ENCODE measurements at regions not wholly inside any gene's neighbourhood (a gene's known extent, or its start where the extent isn't known, plus 50 kb on each side); places are given as distances from the start of the nearest gene placed in this dataset.
A peak's percentile ranks its signal among the peaks of the same experiment; 100 is the strongest.

DNA sequence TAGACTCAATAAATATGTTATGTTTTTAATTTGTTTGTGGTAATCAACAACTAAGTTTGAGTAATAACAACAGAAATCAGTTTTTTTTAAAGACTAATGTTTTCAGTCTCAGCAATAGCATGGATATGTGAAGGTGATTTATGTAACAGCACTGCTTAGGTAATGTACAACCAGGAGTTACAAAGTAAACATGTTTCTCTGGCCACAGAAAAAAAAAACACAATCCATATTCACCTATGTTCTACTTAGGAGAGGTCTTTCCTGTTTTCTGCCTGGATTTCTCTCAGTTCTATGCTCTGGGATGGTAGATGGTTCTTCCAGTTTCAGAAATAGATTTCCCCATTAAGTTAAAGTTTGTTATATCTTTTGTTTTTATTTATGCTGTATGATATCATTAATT, 579.4 kb downstream of the SI start:
- DNase-seq: no peak
- in situ Hi-C loops (cut with HindIII; ENCODE audit: low pct_ligation_motif_present, low pct_unique_long_range_greater_than_20kb, low sequenced_read_pairs): no loop called here

DNA sequence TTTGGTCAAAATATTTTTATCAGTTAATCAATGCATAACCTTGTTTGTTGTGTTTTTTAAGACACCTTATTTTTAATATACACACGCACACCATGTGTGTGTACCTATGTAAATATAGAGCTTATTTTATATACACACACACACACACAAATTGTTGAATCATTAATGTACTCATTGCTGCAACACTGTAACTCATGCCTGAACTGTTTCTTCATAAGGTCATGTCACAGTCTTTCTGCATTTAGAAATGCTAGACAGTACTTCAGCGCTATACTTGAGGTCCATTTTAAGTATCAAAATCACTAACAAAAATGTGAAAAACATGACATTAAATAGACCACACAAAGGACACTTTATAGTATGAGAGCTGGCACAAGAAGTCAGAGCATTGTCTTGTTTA, 589.4 kb downstream of the SI start:
- DNase-seq: no peak
- in situ Hi-C loops (cut with HindIII; ENCODE audit: low pct_ligation_motif_present, low pct_unique_long_range_greater_than_20kb, low sequenced_read_pairs): no loop called here

DNA sequence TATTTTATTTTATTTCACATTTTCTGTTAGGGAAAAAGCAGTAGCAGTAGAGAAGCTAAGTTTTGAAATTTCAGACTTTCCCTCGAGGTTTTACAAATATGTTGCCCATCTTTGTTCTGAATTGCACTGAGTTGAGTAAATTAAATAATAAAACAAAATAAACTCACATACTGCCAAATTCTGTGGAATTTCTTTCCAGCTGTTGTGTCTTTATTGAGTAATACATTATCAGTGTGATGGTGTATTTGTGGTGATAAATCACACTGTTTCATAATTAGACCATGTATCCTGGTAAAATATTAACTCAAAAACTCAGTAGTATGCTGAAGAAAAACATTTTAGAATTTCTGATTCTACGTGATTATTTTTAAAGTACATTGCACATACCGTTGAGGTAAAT, 592.1 kb downstream of the SI start:
- DNase-seq: no peak
- in situ Hi-C loops (cut with HindIII; ENCODE audit: low pct_ligation_motif_present, low pct_unique_long_range_greater_than_20kb, low sequenced_read_pairs): no loop called here

DNA sequence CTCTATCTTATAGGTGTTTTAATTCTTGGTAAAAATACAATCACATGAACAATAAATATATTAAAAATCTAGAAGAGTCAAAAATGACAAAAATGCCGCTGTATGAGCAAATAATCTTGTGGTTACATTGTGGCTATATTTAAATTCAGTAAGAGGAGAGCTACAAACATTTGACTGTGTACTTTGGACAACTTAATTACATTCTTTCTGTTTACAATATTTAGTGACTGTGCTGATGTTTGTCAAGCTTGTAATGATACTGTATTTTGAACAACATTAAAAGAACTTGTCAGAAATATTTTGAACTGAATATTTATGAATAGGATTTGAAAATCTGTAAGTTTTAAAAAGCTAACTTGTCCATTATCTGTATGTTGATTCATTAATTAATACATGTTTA, 598.3 kb downstream of the SI start:
- no peak for DNase-seq
- in situ Hi-C loops (cut with HindIII; ENCODE audit: low pct_ligation_motif_present, low pct_unique_long_range_greater_than_20kb, low sequenced_read_pairs): no loop called here

DNA sequence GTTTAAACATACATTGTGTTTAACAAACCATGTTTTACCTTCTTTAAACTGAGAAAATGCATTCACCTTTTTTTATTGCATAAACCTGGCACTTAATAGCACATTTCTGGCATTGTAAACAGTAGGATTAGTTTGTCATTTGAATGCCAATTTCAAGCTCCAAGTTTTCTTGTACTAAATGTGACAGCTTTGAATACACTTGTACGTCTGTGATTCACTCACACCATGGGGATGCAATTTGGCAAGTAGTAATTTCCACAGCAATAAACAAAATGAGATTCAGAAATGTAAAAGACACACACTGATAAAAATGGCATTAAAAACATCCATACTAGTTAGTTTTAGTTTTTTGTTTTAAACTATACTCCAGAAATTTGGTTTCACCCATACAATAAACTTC, 598.9 kb downstream of the SI start:
- in situ Hi-C loops (cut with HindIII; ENCODE audit: low pct_ligation_motif_present, low pct_unique_long_range_greater_than_20kb, low sequenced_read_pairs): no loop called here
- DNase-seq: no peak

DNA sequence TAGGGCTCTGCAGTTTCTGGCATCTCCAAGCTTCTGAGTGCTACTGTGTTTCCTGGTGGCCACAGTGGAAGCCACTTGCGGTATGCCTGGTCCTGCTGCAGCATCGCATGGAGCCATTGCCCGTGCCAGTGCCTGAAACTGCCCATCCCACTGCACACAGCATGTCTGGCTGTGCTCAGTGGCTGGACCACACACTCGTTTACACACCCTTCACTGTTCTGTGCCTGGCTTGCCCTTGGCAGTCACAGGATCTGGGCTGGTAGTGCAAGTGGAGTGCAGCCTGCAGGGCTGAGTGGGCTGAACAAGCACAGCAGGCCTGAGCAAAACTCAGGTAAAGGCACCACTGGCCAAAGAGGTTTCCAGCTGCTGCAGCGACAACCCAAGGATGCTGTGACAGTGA, 600.0 kb downstream of the SI start:
- no peak for DNase-seq
- in situ Hi-C loops (cut with HindIII; ENCODE audit: low pct_ligation_motif_present, low pct_unique_long_range_greater_than_20kb, low sequenced_read_pairs): no loop called here

DNA sequence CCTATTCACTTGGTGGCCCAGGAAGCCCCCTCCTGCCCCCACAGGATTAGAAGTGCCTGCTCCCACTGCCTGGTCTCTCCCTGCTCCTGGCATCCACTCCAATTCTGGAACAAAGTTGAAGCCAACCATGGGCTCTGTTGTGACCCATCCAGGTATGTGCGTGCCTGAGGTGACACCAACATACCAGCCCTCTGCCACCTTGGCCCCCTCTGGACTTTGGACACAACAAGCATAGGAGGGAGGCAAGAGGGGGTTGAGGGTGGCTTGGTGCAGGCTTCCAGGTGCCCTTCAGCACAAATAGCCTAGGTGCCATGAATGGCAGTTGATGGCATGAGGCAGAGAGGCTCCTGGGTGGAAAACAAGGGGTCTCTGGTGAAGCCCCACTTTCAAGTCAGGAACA, 600.9 kb downstream of the SI start:
- no peak for DNase-seq
- in situ Hi-C loops (cut with HindIII; ENCODE audit: low pct_ligation_motif_present, low pct_unique_long_range_greater_than_20kb, low sequenced_read_pairs): no loop called here

DNA sequence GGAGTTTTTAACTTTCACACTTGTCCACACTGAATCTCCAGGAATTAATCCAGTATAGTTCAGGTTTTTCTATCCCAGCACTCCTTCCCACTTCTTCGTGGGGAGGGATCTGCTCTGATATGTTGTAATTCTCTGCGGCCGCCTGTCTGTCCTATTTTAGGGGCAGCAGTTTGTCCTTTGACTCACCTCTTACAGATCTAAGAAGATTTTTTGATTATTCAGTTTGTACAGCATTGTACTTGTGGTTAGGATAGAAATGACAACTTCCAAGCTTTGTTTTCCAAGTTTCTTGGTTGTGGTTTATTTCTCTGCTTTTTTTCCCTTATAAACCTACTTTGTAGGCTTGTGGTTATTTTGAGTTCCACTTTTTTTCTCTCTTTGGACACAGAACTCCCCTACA, 601.7 kb downstream of the SI start:
- in situ Hi-C loops (cut with HindIII; ENCODE audit: low pct_ligation_motif_present, low pct_unique_long_range_greater_than_20kb, low sequenced_read_pairs): no loop called here
- no peak for DNase-seq

DNA sequence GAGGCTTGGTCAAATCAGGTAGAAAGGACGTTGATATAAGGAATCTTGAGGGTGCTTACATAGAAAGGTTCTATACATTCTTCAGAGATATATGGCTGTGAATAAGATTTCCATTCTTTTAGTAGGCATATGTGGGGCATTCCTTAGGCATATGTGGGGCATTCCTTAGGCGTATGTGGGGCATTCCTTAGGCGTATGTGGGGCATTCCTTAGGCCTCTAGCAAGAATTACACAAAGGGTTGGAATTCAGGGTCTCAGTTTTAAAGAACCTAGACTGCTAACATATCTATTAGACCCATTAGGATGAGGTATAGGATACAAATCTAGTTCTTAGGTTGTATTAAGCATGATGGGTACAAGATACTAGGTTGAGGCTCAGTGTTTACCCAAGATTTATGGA, 607.8 kb downstream of the SI start:
- in situ Hi-C loops (cut with HindIII; ENCODE audit: low pct_ligation_motif_present, low pct_unique_long_range_greater_than_20kb, low sequenced_read_pairs): no loop called here
- no peak for DNase-seq

DNA sequence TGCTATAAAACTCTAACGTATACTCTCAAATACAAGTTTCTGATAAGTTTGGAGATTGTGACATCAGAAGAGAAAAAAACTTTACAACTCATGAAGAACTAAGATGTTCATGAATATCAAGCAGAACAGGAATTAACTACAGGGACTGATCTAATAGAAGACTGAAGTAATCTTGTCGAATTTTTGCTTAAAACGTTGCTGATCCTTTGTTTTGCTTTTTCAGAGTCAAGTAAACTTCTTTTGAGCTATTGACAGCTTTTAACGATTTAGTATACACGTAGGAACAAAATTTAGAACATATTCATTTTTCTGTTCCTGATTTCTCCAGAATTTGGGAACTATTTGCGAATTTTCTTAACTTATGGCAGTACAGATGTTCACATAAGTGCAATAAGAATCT, 610.2 kb downstream of the SI start:
- DNase-seq: no peak
- in situ Hi-C loops (cut with HindIII; ENCODE audit: low pct_ligation_motif_present, low pct_unique_long_range_greater_than_20kb, low sequenced_read_pairs): no loop called here

DNA sequence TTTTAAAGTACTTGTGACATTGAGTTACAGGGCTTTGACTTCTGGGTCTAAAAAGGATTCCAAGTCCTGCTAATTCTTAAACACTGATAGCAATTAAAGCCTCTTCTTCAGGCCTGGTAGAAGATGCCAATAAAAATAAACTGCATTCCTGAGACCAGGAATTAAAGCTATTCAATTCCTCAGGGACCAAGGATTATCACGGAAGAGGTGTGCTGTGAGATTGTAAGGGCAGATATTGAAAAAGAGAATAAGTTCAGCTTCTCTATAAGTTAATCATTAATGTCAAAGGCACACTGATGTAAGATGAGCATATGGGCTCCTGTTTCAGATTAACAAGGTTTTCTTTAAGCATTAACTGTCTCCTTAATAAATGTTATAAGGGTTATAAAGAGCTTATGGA, 611.3 kb downstream of the SI start:
- peak; percentile 32 for DNase-seq
- in situ Hi-C loops (cut with HindIII; ENCODE audit: low pct_ligation_motif_present, low pct_unique_long_range_greater_than_20kb, low sequenced_read_pairs): no loop called here

DNA sequence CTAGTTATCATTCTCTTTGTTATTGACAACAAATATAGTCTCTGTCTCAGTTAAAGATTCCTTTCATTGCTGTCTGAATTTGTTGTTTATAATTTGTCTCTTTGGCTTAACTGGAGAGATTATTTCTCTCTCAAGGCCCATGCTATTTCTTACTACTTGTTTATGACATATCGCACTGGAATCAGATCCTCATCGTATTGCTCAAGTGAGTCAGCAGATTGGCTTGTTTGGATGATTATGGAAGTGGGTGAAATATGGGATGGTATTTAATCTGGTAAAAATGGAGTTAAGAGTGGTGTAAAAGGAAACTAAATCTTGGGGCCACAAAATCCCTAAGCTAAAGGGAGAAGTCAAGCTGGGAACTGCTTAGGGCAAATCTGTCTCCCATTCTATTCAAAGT, 613.1 kb downstream of the SI start:
- in situ Hi-C loops (cut with HindIII; ENCODE audit: low pct_ligation_motif_present, low pct_unique_long_range_greater_than_20kb, low sequenced_read_pairs): no loop called here

DNA sequence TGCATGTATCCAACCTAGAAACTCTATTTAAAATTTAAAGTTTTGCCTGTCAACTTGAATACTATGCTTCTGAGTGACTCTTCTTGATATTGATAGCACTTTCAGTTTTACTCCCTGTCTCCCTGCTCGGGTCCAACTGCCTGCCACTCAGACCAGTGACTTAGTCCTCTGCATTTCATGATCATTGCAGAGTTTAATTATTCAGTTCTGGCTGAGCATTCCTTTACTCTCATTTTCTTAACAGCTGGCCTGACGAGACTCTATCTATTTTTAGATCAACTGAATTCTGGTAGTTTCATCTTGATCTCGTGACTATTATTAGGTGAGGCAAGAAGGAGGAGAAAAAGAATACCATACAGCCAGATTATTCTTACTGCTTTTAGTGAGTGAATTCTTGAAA, 617.4 kb downstream of the SI start:
- no peak for DNase-seq
- in situ Hi-C loops (cut with HindIII; ENCODE audit: low pct_ligation_motif_present, low pct_unique_long_range_greater_than_20kb, low sequenced_read_pairs): no loop called here

More for the DNA sequence above, 613.1 kb downstream of the SI start:
- DNase-seq: no peak

DNA sequence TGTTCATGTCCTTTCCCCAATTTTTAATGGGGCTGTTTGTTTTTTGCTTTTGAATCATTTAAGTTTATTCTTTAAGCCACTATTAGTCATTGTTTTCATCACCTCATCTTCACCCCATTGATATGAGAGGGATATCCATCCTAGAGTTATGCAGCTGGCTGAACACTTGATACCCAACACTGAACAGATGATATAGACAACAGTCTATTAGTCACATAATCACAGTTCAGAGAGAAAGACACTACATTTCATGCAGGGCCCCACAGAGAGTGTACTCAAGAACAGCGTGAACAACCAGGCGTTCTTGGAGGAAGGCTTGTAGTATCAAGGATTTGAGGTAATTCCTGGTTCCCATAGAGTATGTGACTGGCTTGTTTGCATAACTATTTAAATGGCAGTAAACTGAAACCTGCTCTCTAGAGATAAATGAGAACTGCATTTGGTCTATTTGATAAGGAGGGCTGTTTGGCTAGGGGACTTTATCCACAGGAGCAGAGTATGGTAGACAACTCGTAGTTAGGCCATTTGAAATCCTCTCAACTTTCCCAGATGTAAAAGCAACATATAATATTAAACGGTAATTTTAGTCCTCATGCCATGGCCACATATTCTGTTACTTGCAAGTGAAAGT, 618.7 kb downstream of the SI start:
- in situ Hi-C loops (cut with HindIII; ENCODE audit: low pct_ligation_motif_present, low pct_unique_long_range_greater_than_20kb, low sequenced_read_pairs): no loop called here
- no peak for DNase-seq

DNA sequence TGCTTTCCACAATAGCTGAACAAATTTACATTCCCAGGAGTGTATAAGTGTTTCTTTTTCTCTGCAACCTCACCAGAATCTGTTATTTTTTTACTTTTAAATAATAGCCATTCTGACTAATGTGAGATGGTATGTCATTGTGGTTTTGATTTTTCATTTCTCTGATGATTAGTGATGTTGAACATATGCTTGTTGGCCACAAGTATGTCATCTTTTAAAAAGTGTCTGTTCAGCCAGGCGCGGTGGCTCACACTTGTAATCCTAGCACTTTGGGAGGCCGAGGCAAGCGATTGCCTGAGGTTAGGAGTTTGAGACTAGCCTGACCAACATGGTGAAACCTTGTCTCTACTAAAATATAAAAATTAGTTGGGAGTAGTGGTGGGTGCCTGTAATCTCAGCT, 619.3 kb downstream of the SI start:
- DNase-seq: peak; percentile 56

DNA sequence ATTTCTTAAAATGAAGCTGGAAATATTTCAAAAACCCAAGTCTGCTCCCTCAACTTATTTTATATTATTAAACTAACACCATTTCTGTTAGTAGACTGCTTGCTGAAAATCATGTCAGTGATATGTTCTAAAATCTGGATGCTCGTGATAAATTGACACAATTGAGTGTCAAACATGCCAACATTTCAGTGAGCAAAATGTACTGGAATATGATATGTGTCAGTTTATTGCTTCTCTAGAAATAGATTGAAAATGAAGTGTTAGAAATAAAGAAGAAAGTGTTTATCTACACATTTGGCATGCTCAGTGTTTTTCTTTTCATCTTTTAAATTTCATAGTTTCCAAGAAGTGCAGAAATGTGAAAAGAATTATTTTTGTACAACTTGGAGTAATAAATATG, 624.6 kb downstream of the SI start:
- in situ Hi-C loops (cut with HindIII; ENCODE audit: low pct_ligation_motif_present, low pct_unique_long_range_greater_than_20kb, low sequenced_read_pairs): no loop called here
- DNase-seq: no peak

More for the DNA sequence above, 619.3 kb downstream of the SI start:
- in situ Hi-C loops (cut with HindIII; ENCODE audit: low pct_ligation_motif_present, low pct_unique_long_range_greater_than_20kb, low sequenced_read_pairs): no loop called here

DNA sequence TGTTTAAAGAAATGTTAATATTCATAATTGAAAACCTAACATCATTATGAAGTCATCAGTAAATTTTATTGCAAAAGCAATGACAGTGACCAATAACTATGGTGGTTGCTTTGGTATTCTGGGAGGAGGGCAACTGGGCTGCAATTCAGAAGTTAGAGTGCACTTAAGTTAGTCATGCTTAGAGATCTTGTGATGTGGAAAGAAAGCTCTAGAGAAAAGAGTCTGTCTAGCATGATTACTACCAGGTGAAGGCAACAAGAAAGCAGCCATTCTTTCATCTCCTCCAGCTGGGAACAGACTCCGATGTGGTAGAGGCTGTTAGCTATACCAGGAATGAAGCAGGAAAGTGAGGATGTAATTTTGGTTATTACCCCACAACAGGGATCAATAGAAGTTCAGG, 625.6 kb downstream of the SI start:
- in situ Hi-C loops (cut with HindIII; ENCODE audit: low pct_ligation_motif_present, low pct_unique_long_range_greater_than_20kb, low sequenced_read_pairs): no loop called here
- DNase-seq: no peak

DNA sequence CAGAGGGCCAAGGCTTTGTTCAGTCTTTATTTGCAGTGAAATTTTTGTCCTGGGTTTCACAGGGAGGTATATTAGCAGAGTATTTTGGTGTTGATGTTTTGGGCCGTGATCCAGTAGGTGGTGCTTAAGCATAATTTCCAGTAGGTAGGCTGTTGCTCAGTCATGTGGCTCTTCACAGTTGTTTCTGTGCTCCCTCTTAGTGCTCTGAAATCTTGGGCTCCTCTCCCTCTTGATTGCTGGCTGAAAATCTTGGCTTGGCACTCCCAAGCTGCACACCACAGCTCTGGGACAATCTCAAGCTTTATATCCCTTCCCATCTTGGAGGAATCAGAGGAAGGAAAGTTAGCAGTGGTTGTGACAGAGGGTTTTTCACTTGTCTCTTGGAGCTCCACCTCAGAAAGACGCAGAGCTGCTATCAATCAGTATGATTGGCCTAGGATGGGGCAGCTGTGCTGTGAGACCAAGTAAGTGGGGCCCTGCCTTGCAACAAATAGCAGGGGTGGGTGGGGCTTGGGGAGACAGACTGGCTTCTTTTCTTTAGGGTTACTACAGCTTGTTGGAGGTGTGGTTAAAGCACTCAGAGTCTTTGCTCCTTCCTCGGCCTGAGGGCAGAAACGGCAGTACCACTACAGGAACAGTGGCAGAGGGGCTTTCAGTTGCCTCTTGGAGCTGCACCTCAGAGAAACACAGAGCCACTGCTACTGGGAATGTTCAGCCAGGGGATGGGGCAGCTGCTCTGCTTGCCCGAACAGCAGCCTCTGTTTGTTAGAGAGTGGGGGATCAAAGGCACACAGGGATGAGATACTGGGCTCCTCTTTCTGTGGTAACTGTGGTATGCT, 627.0 kb downstream of the SI start:
- DNase-seq: no peak
- in situ Hi-C loops (cut with HindIII; ENCODE audit: low pct_ligation_motif_present, low pct_unique_long_range_greater_than_20kb, low sequenced_read_pairs): no loop called here

DNA sequence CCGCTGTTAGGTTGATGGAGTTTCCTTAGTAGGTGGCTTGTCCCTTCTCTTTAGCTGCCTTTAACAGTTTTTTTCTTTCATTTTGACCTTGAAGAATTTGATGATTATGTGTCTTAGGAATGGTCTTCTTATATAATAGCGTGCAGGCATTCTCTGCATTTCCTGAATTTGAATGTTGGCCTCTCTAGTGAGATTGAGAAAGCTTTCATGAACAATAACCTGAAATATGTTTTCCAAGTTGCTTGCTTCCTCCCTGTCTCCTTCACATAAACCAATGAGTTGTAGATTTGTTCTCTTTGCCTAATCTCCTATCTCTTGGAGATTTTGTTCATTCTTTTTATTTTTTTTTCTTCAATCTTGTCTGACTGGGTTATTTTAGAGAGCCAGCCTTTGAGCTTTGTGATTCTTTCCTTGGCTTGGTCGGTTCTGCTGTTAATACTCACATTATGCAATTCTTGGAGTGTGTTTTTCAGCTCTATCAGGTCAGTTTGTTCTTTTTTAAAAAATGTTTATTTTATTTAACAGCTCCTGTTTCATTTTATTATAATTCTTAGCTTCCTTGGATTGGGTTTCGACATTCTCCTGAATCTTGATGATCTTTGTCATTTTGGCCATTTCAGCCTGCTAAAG, 627.9 kb downstream of the SI start:
- no peak for DNase-seq
- in situ Hi-C loops (cut with HindIII; ENCODE audit: low pct_ligation_motif_present, low pct_unique_long_range_greater_than_20kb, low sequenced_read_pairs): no loop called here

DNA sequence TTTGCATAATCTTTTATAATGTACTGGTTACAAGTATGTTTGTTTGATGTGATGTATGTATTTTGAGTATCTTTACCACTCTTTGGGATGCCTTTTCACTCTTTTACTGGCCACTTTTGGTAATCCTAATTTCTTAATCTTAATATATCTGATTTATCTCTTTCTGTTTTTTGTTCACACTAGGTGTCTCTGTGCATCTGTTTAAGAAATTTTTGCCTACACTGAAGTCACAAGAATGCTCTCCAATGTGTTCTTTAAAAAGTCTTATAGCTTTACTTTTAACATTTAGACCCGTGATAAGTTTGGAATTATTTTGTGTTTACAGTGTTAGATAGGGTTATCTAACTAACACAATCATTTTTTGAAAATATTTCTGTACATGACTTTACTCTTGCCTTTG, 659.1 kb downstream of the SI start:
- in situ Hi-C loops (cut with HindIII; ENCODE audit: low pct_ligation_motif_present, low pct_unique_long_range_greater_than_20kb, low sequenced_read_pairs): no loop called here
- no peak for DNase-seq
